AG04449 (cell line): ENCODE measurements at regions not wholly inside any gene's neighbourhood (a gene's known extent, or its start where the extent isn't known, plus 50 kb on each side); places are given as distances from the start of the nearest gene placed in this dataset.

Experiments used
- CTCF ChIA-PET: fragments of 350-600 bp; formaldehyde crosslinking; extraction: SDS; loops from one replicate; lab custom pipeline; 2021; ENCODE audit warnings: antibody characterized with exemption; lab: Yijun Ruan, JAX
- POLR2A ChIA-PET: fragments of 400-600, 350-600 bp; formaldehyde crosslinking; extraction: SDS; loops from one replicate; lab custom pipeline; 2020; ENCODE audit warnings: antibody characterized with exemption, inconsistent platforms; lab: Yijun Ruan, JAX
- DNase-seq: peaks from one replicate; pipeline ENCODE4 v3.0.0-alpha.2; 2010; ENCODE audit warnings: low read depth, low spot score
- H3K4me3 ChIP-seq: 2 replicates; pipeline ENCODE4 v1.5.1; 2011; ENCODE audit warnings: low read depth, mild to moderate bottlenecking, control low read depth, low read length
- CTCF ChIP-seq: IDR thresholded peaks from one replicate; pipeline ENCODE4 v1.5.1; 2011; ENCODE audit warnings: mild to moderate bottlenecking, moderate library complexity, low read length, control low read depth, inconsistent platforms; ENCODE audit not compliant: insufficient read depth; ENCODE audit errors: missing control alignments

- no peak overlapping the region for H3K4me3 ChIP-seq
- ChIA-PET CTCF (no interaction called here), POLR2A (no interaction called here)
- no peak for DNase-seq
- TF ChIP-seq CTCF = no peak
These were observed 319.4 kb downstream of the SIPA1L2 start for GRCh38 chr1:232310541-232310940.

GRCh38 chr1:232308616-232309015 lies 321.3 kb downstream of the SIPA1L2 start:
- DNase-seq = no peak
- no peak overlapping the region for H3K4me3 ChIP-seq
- TF ChIP-seq CTCF = no peak
- ChIA-PET POLR2A (no interaction called here), CTCF (no interaction called here)

- POLR2A ChIA-PET = no interaction called here
- no peak for DNase-seq
- H3K4me3 ChIP-seq = no peak overlapping the region
- TF ChIP-seq CTCF = no peak
- CTCF ChIA-PET = no interaction called here
These were observed 322.5 kb downstream of the SIPA1L2 start for GRCh38 chr1:232307296-232308017.

- H3K4me3 ChIP-seq = no peak overlapping the region
- POLR2A ChIA-PET = no interaction called here
- peak; percentile 4 for TF ChIP-seq CTCF
- CTCF ChIA-PET = no interaction called here
- DNase-seq = no peak
These were observed 323.5 kb downstream of the SIPA1L2 start for GRCh38 chr1:232306269-232306961.

DNA sequence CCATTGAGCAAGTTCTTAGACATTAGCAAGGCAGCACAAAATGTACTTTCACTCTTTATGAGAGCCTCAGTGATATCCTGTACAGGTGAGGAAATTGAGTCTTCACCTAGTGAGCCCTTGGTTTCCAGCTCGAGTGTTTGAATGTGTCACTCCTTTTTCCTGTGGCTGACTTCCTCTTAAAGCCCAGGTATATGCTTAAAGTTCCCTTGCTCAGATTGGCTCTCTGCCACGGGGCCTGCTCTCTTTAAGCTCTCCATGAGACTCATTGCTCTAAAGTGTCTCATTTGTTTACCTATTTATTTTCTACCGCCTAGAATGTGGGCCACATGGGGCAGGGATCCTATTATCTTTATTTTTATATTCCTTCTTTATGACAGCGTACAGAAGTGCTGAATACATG lies 324.9 kb downstream of the SIPA1L2 start:
- no peak overlapping the region for H3K4me3 ChIP-seq
- no peak for DNase-seq
- ChIA-PET POLR2A (no interaction called here), CTCF (no interaction called here)
- TF ChIP-seq CTCF = no peak

DNA sequence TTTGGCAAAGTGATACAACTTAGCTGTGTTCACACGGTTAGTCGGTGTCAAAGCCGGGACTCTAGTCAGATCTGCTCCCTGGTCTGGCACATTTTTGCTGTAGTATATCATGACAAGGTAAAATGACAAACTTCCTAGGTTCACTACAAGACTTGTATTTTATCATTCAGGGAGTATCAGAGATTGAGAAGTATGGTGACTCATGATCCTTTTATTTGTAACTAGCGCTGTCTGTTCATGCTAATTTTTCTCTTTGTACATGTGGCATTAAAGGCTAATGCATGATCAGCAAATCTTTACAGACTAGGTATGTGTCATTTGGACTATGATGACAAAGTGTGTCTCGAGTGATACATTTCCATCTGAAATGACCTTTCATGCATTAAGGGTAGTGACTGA lies 326.7 kb downstream of the SIPA1L2 start:
- CTCF ChIA-PET = interaction anchor here (1.0 kb wide), 1 partner anchor 9 kb away, joined by 3 read pairs; no protein-coding TSS in a partner anchor
- H3K4me3 ChIP-seq = no peak overlapping the region
- DNase-seq = no peak
- POLR2A ChIA-PET = no interaction called here
- no peak for TF ChIP-seq CTCF
